Suprapubic skin (tissue), 3 donors: ENCODE measurements at regions not wholly inside any gene's neighbourhood (a gene's known extent, or its start where the extent isn't known, plus 50 kb on each side); places are given as distances from the start of the nearest gene placed in this dataset.

ENCODE experiments used
- POLR2A ChIP-seq, 2 donors: fragments of 450-650 bp; IDR thresholded peaks; one replicate each; pipeline ENCODE4 v1.6.1; 2017; ENCODE audit warnings: antibody characterized with exemption in 2 of 2, mild to moderate bottlenecking in 2 of 2, moderate library complexity in 2 of 2
- TF ChIP-seq, protein P1 (sequence below), 2 donors: fragments of 200-600 bp in 1 of 2; fragments of 450-650 bp in 1 of 2; sonication (generic) in 1 of 2; IDR thresholded peaks; one replicate each; pipeline ENCODE4 v1.5.1; 2016 to 2019; ENCODE audit warnings: antibody characterized with exemption in 2 of 2, mild to moderate bottlenecking in 1 of 2, moderate library complexity in 1 of 2

DNA sequence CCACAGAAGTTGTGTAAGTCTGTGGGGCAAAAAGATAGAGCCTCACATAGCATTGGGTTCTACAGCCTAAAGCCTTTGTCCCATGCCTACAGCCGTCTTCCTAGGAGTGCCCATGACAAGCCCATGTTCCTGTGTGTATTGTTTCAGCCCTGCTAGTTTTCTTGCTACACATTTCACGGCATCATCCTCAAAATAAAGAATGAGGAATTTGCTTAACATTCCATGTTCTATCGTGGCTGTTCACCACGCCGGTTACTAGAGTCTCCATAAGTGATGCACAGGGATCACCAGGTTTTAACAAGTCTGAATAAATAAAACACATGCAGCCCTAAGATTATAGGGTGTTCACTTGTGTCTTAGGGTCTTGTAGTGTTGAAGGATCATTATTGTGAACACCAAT lies 87.4 kb upstream of the NGF start:
- TF ChIP-seq POLR2A (IDR thresholded peaks at IDR 0.05) = no peak
- TF ChIP-seq, protein P1, sequence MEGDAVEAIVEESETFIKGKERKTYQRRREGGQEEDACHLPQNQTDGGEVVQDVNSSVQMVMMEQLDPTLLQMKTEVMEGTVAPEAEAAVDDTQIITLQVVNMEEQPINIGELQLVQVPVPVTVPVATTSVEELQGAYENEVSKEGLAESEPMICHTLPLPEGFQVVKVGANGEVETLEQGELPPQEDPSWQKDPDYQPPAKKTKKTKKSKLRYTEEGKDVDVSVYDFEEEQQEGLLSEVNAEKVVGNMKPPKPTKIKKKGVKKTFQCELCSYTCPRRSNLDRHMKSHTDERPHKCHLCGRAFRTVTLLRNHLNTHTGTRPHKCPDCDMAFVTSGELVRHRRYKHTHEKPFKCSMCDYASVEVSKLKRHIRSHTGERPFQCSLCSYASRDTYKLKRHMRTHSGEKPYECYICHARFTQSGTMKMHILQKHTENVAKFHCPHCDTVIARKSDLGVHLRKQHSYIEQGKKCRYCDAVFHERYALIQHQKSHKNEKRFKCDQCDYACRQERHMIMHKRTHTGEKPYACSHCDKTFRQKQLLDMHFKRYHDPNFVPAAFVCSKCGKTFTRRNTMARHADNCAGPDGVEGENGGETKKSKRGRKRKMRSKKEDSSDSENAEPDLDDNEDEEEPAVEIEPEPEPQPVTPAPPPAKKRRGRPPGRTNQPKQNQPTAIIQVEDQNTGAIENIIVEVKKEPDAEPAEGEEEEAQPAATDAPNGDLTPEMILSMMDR (IDR thresholded peaks at IDR 0.05) = no peak
